HG03354 (cell line): ENCODE measurements at regions not wholly inside any gene's neighbourhood (a gene's known extent, or its start where the extent isn't known, plus 50 kb on each side); places are given as distances from the start of the nearest gene placed in this dataset.
"Not testable (repeated sequence)": the region's sequence is repeated elsewhere in the genome, so short reads cannot be mapped to it uniquely, and the experiment has no call there.

Experiments
- ATAC-seq: cut with Tn5 transposase; IDR thresholded peaks from one replicate; pipeline ENCODE4 v1.9.1; 2021; ENCODE audit warnings: mild to moderate bottlenecking; ENCODE audit not compliant: unreplicated experiment, poor library complexity, severe bottlenecking

GRCh38 chr9:101915482-101915881, 177.0 kb upstream of the GRIN3A start:
- no peak for ATAC-seq

- ATAC-seq = no peak
These were observed 174.3 kb upstream of the GRIN3A start for GRCh38 chr9:101912698-101913097.

- no peak for ATAC-seq
These were observed 169.0 kb upstream of the GRIN3A start for GRCh38 chr9:101907466-101907865.

GRCh38 chr9:101904845-101905244, 166.4 kb upstream of the GRIN3A start:
- ATAC-seq = no peak

- ATAC-seq = no peak
These were observed 163.6 kb upstream of the GRIN3A start for GRCh38 chr9:101902051-101902450.

- ATAC-seq = no peak
These were observed 158.7 kb upstream of the GRIN3A start for GRCh38 chr9:101897196-101897595.

GRCh38 chr9:101893661-101894646, 155.5 kb upstream of the GRIN3A start:
- no peak for ATAC-seq

GRCh38 chr9:101881508-101881907, 143.1 kb upstream of the GRIN3A start:
- no peak for ATAC-seq

GRCh38 chr9:101880846-101881245, 142.4 kb upstream of the GRIN3A start:
- no peak for ATAC-seq

- no peak for ATAC-seq
These were observed 140.3 kb upstream of the GRIN3A start for GRCh38 chr9:101878734-101879133.

- ATAC-seq = no peak
These were observed 139.0 kb upstream of the GRIN3A start for GRCh38 chr9:101877439-101877838.

- no peak for ATAC-seq
These were observed 123.0 kb upstream of the GRIN3A start for GRCh38 chr9:101861472-101861871.

- ATAC-seq = no peak
These were observed 122.5 kb upstream of the GRIN3A start for GRCh38 chr9:101860920-101861319.

GRCh38 chr9:101859620-101860019, 121.2 kb upstream of the GRIN3A start:
- no peak for ATAC-seq

- ATAC-seq = no peak
These were observed 119.6 kb upstream of the GRIN3A start for GRCh38 chr9:101858026-101858425.

GRCh38 chr9:101849102-101849707, 110.8 kb upstream of the GRIN3A start:
- ATAC-seq = no peak

GRCh38 chr9:101848485-101848919, 110.1 kb upstream of the GRIN3A start:
- no peak for ATAC-seq

GRCh38 chr9:101846161-101846560, 107.7 kb upstream of the GRIN3A start:
- ATAC-seq = no peak

GRCh38 chr9:101840694-101841188, 102.3 kb upstream of the GRIN3A start:
- ATAC-seq = no peak

- not testable (repeated sequence) for ATAC-seq
These were observed 100.5 kb upstream of the GRIN3A start for GRCh38 chr9:101838988-101839387.

- ATAC-seq = no peak
These were observed 97.6 kb upstream of the GRIN3A start for GRCh38 chr9:101836021-101836420.
